ENCODE measurements at regions not wholly inside any gene's neighbourhood (a gene's known extent, or its start where the extent isn't known, plus 50 kb on each side); places are given as distances from the start of the nearest gene placed in this dataset.
"Not testable (repeated sequence)": the region's sequence is repeated elsewhere in the genome, so short reads cannot be mapped to it uniquely, and the experiment has no call there.

- Mint-ChIP-seq H3K9me3 (ENCODE audit: unreplicated experiment) (no peaks in the 10 kb centered on the region), H3K4me1 (ENCODE audit: low read depth, unreplicated experiment) (no peaks in the 10 kb centered on the region), H3K4me3 (ENCODE audit: unreplicated experiment) (no peak overlapping the region), H3K27ac (ENCODE audit: unreplicated experiment) (no peak overlapping the region), H3K27me3 (ENCODE audit: low read depth, unreplicated experiment) (no peaks in the 10 kb centered on the region), H3K36me3 (ENCODE audit: low read depth, unreplicated experiment) (no peaks in the 10 kb centered on the region)
- H3K9me3 ChIP-seq (ENCODE audit: insufficient read depth, low read depth, low read length), result no peaks in the 10 kb centered on the region
- no peak overlapping the region for H3K27ac ChIP-seq (ENCODE audit: low read depth, low read length)
- no peak overlapping the region for H2AFZ ChIP-seq (ENCODE audit: low read depth, low read length)
- FAIRE-seq, result no peak
- H4K20me1 ChIP-seq (ENCODE audit: insufficient read depth, low read length), result no peaks in the 10 kb centered on the region
- DNase-seq (ENCODE audit: low read depth), result no peak
- no peaks in the 10 kb centered on the region for H3K36me3 ChIP-seq (ENCODE audit: insufficient read depth, low read length)
- no peak overlapping the region for H3K9ac ChIP-seq (ENCODE audit: low read length)
- H3K4me3 ChIP-seq (ENCODE audit: insufficient read depth, low read depth, low read length), result no peak overlapping the region
- no peaks in the 10 kb centered on the region for H3K27me3 ChIP-seq (ENCODE audit: insufficient read depth, low read length)
- H3K4me1 ChIP-seq (ENCODE audit: insufficient read depth, low read length), result no peaks in the 10 kb centered on the region
- no peaks in the 10 kb centered on the region for H3K79me2 ChIP-seq (ENCODE audit: insufficient read depth, low read length)
- H3K4me2 ChIP-seq (ENCODE audit: low read length), result no peak overlapping the region
- TF ChIP-seq EZH2 (IDR thresholded peaks at IDR 0.05; ENCODE audit: insufficient read depth, low read length), result no peak
- no peak for TF ChIP-seq CTCF (IDR thresholded peaks at IDR 0.05; ENCODE audit: insufficient read depth, low read depth, low read length)
These were observed 615.0 kb downstream of the FAM133A start for GRCh38 chrX:94288972-94289371.

- no peaks in the 10 kb centered on the region for H3K36me3 ChIP-seq (ENCODE audit: insufficient read depth, low read length)
- no peak overlapping the region for H3K4me3 ChIP-seq (ENCODE audit: insufficient read depth, low read depth, low read length)
- no peaks in the 10 kb centered on the region for H3K9me3 Mint-ChIP-seq (ENCODE audit: unreplicated experiment)
These were observed 628.4 kb downstream of the FAM133A start for GRCh38 chrX:94302446-94302845.

GRCh38 chrX:94329182-94329581 lies 655.2 kb downstream of the FAM133A start:
- H3K27me3 Mint-ChIP-seq (ENCODE audit: low read depth, unreplicated experiment), result no peaks in the 10 kb centered on the region
- no peaks in the 10 kb centered on the region for H3K36me3 Mint-ChIP-seq (ENCODE audit: low read depth, unreplicated experiment)
- H3K9me3 ChIP-seq (ENCODE audit: insufficient read depth, low read depth, low read length), result no peaks in the 10 kb centered on the region
- no peaks in the 10 kb centered on the region for H3K4me1 Mint-ChIP-seq (ENCODE audit: low read depth, unreplicated experiment)
- H2AFZ ChIP-seq (ENCODE audit: low read depth, low read length), result no peak overlapping the region
- no peak overlapping the region for H3K4me3 Mint-ChIP-seq (ENCODE audit: unreplicated experiment)
- H3K9me3 Mint-ChIP-seq (ENCODE audit: unreplicated experiment), result no peaks in the 10 kb centered on the region
- FAIRE-seq (no peak), DNase-seq (ENCODE audit: low read depth) (no peak)
- no peaks in the 10 kb centered on the region for H3K36me3 ChIP-seq (ENCODE audit: insufficient read depth, low read length)
- H3K9ac ChIP-seq (ENCODE audit: low read length), result no peak overlapping the region
- no peaks in the 10 kb centered on the region for H3K79me2 ChIP-seq (ENCODE audit: insufficient read depth, low read length)
- no peak overlapping the region for H3K4me2 ChIP-seq (ENCODE audit: low read length)
- TF ChIP-seq CTCF (IDR thresholded peaks at IDR 0.05; ENCODE audit: insufficient read depth, low read depth, low read length) (no peak), EZH2 (IDR thresholded peaks at IDR 0.05; ENCODE audit: insufficient read depth, low read length) (no peak)
- H4K20me1 ChIP-seq (ENCODE audit: insufficient read depth, low read length), result no peaks in the 10 kb centered on the region
- H3K27ac ChIP-seq (ENCODE audit: low read depth, low read length), result no peak overlapping the region
- H3K4me1 ChIP-seq (ENCODE audit: insufficient read depth, low read length), result no peaks in the 10 kb centered on the region
- no peaks in the 10 kb centered on the region for H3K27me3 ChIP-seq (ENCODE audit: insufficient read depth, low read length)
- no peak overlapping the region for H3K27ac Mint-ChIP-seq (ENCODE audit: unreplicated experiment)
- H3K4me3 ChIP-seq (ENCODE audit: insufficient read depth, low read depth, low read length), result no peak overlapping the region

More at GRCh38 chrX:94302446-94302845, 628.4 kb downstream of the FAM133A start:
- Histone ChIP-seq H4K20me1 (ENCODE audit: insufficient read depth, low read length) (no peaks in the 10 kb centered on the region), H3K79me2 (ENCODE audit: insufficient read depth, low read length) (no peaks in the 10 kb centered on the region), H3K4me2 (ENCODE audit: low read length) (no peak overlapping the region), H3K27me3 (ENCODE audit: insufficient read depth, low read length) (no peaks in the 10 kb centered on the region), H3K9ac (ENCODE audit: low read length) (no peak overlapping the region), H3K27ac (ENCODE audit: low read depth, low read length) (no peak overlapping the region), H3K9me3 (ENCODE audit: insufficient read depth, low read depth, low read length) (no peaks in the 10 kb centered on the region), H3K4me1 (ENCODE audit: insufficient read depth, low read length) (no peaks in the 10 kb centered on the region), H2AFZ (ENCODE audit: low read depth, low read length) (no peak overlapping the region)
- no peak overlapping the region for H3K27ac Mint-ChIP-seq (ENCODE audit: unreplicated experiment)
- no peaks in the 10 kb centered on the region for H3K36me3 Mint-ChIP-seq (ENCODE audit: low read depth, unreplicated experiment)
- no peaks in the 10 kb centered on the region for H3K27me3 Mint-ChIP-seq (ENCODE audit: low read depth, unreplicated experiment)
- FAIRE-seq (no peak), DNase-seq (ENCODE audit: low read depth) (no peak)
- TF ChIP-seq EZH2 (IDR thresholded peaks at IDR 0.05; ENCODE audit: insufficient read depth, low read length), result no peak
- H3K4me1 Mint-ChIP-seq (ENCODE audit: low read depth, unreplicated experiment), result no peaks in the 10 kb centered on the region
- H3K4me3 Mint-ChIP-seq (ENCODE audit: unreplicated experiment), result no peak overlapping the region

GRCh38 chrX:94341730-94342129 lies 667.7 kb downstream of the FAM133A start:
- not testable (repeated sequence) for H3K9ac ChIP-seq (ENCODE audit: low read length); FAIRE-seq; H3K9me3 Mint-ChIP-seq (ENCODE audit: unreplicated experiment); H3K4me1 Mint-ChIP-seq (ENCODE audit: low read depth, unreplicated experiment); H3K27ac Mint-ChIP-seq (ENCODE audit: unreplicated experiment); H3K27ac ChIP-seq (ENCODE audit: low read depth, low read length); H3K4me2 ChIP-seq (ENCODE audit: low read length); H3K4me3 ChIP-seq (ENCODE audit: insufficient read depth, low read depth, low read length); H3K4me1 ChIP-seq (ENCODE audit: insufficient read depth, low read length); H2AFZ ChIP-seq (ENCODE audit: low read depth, low read length); H4K20me1 ChIP-seq (ENCODE audit: insufficient read depth, low read length); H3K36me3 Mint-ChIP-seq (ENCODE audit: low read depth, unreplicated experiment); H3K27me3 ChIP-seq (ENCODE audit: insufficient read depth, low read length); H3K9me3 ChIP-seq (ENCODE audit: insufficient read depth, low read depth, low read length); DNase-seq (ENCODE audit: low read depth); H3K36me3 ChIP-seq (ENCODE audit: insufficient read depth, low read length); H3K79me2 ChIP-seq (ENCODE audit: insufficient read depth, low read length); H3K27me3 Mint-ChIP-seq (ENCODE audit: low read depth, unreplicated experiment); H3K4me3 Mint-ChIP-seq (ENCODE audit: unreplicated experiment)

Data from astrocyte (in vitro differentiated cells and primary cell).